Calu3 (cell line): ENCODE measurements at regions not wholly inside any gene's neighbourhood (a gene's known extent, or its start where the extent isn't known, plus 50 kb on each side); places are given as distances from the start of the nearest gene placed in this dataset.
A peak's percentile ranks its signal among the peaks of the same experiment; 100 is the strongest.

Source experiments
- BruUV-seq: library from RNA; stranded (reverse); fragments of 400-500 nt; replicated peaks from 2 replicates; lab custom pipeline; 2021; lab: Mats Ljungman, UMichigan
- CTCF ChIA-PET: fragments of 300-600 bp; sonication (Branson Sonifier 250); formaldehyde crosslinking; loops from one replicate; lab custom pipeline; 2022; ENCODE audit warnings: antibody characterized with exemption; lab: Charles Lee
- DNase-seq: peaks from one replicate; pipeline ENCODE4 v3.0.0; 2022
- H3K27ac Mint-ChIP-seq: one replicate; pipeline ENCODE4 v1.8.0; 2022; ENCODE audit warnings: mixed read lengths; ENCODE audit not compliant: unreplicated experiment
- H3K27me3 Mint-ChIP-seq: one replicate; pipeline ENCODE4 v1.8.0; 2022; ENCODE audit warnings: mixed read lengths; ENCODE audit not compliant: unreplicated experiment
- H3K36me3 Mint-ChIP-seq: one replicate; pipeline ENCODE4 v1.8.0; 2022; ENCODE audit warnings: mild to moderate bottlenecking, moderate library complexity, mixed read lengths; ENCODE audit not compliant: insufficient read depth, unreplicated experiment
- H3K4me1 Mint-ChIP-seq: one replicate; pipeline ENCODE4 v1.8.0; 2022; ENCODE audit warnings: mild to moderate bottlenecking, low read depth, mixed read lengths; ENCODE audit not compliant: unreplicated experiment
- H3K4me3 Mint-ChIP-seq: one replicate; pipeline ENCODE4 v1.8.0; 2022; ENCODE audit warnings: mild to moderate bottlenecking, low read depth, moderate library complexity, mixed read lengths; ENCODE audit not compliant: unreplicated experiment
- H3K9me3 Mint-ChIP-seq: one replicate; pipeline ENCODE4 v1.8.0; 2022; ENCODE audit warnings: low read depth, mixed read lengths; ENCODE audit not compliant: unreplicated experiment
- CTCF ChIP-seq: fragments of 200-600 bp; IDR thresholded peaks from one replicate; pipeline ENCODE4 v1.8.0; 2022; ENCODE audit warnings: antibody characterized with exemption; ENCODE audit not compliant: unreplicated experiment
- intact Hi-C: fragments of 100-400 bp; cut with micrococcal nuclease; formaldehyde crosslinking; loops from one replicate; pipeline ENCODE4 v1.10.0; 2022; ENCODE audit not compliant: unreplicated experiment

DNA sequence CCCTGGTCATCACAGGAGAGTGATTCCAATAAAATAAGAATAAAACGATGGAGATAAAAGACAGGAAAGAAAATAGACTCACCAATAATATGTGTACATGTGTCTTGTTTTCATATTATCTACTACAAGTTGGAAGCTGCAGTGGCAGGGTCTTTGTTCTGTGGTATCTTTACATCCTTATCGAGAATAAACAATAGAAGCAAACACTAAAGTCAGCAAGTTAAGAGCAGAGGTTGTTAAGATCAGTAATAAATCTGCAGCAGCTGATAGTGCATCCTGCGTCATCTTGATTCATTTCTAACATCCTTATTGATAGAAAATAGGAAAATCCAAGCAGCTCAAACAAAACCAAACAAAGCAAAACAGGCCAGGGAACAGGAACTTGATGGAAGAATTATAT is 107.4 kb downstream of the RPS29 start:
- Mint-ChIP-seq H3K36me3 (no peaks in the 10 kb centered on the region), H3K27me3 (peaks cover 21% of the 10 kb centered on the region), H3K27ac (no peak overlapping the region), H3K9me3 (no peaks in the 10 kb centered on the region), H3K4me1 (no peaks in the 10 kb centered on the region), H3K4me3 (no peak overlapping the region)
- TF ChIP-seq CTCF, result no peak
- no peak for DNase-seq
- intact Hi-C loops, result no loop called here
- CTCF ChIA-PET, result no interaction called here
- BruUV-seq, result no TSS peak

- no peak overlapping the region for H3K4me3 Mint-ChIP-seq
- H3K4me1 Mint-ChIP-seq, result no peaks in the 10 kb centered on the region
- no peak overlapping the region for H3K27ac Mint-ChIP-seq
- CTCF ChIA-PET, result no interaction called here
- no peaks in the 10 kb centered on the region for H3K36me3 Mint-ChIP-seq
- intact Hi-C loops, result no loop called here
- no peak for DNase-seq
- no TSS peak for BruUV-seq
- peaks cover 27% of the 10 kb centered on the region for H3K27me3 Mint-ChIP-seq
- TF ChIP-seq CTCF, result no peak
- no peaks in the 10 kb centered on the region for H3K9me3 Mint-ChIP-seq
These were observed 119.1 kb downstream of the RPS29 start for GRCh38 chr14:49467091-49467490.

- no TSS peak for BruUV-seq
- CTCF ChIA-PET, result no interaction called here
- intact Hi-C loops, result loop anchor here (5.0 kb wide), 1 partner anchor 82 kb away; no protein-coding TSS in a partner anchor
- Mint-ChIP-seq H3K27me3 (peaks cover 42% of the 10 kb centered on the region), H3K9me3 (no peaks in the 10 kb centered on the region), H3K36me3 (no peaks in the 10 kb centered on the region), H3K27ac (no peak overlapping the region), H3K4me3 (no peak overlapping the region), H3K4me1 (no peaks in the 10 kb centered on the region)
- TF ChIP-seq CTCF, result no peak
- peak; percentile 3 for DNase-seq
These were observed 121.3 kb downstream of the RPS29 start for GRCh38 chr14:49464885-49465284.

- Mint-ChIP-seq H3K4me3 (no peak overlapping the region), H3K27ac (no peak overlapping the region), H3K9me3 (no peaks in the 10 kb centered on the region), H3K4me1 (no peaks in the 10 kb centered on the region), H3K36me3 (no peaks in the 10 kb centered on the region), H3K27me3 (peaks cover 52% of the 10 kb centered on the region)
- CTCF ChIA-PET, result no interaction called here
- no TSS peak for BruUV-seq
- TF ChIP-seq CTCF, result no peak
- no peak for DNase-seq
- intact Hi-C loops, result loop anchor here (5.0 kb wide), 1 partner anchor 84 kb away; no protein-coding TSS in a partner anchor
These were observed 123.0 kb downstream of the RPS29 start for GRCh38 chr14:49463146-49463545.
